GM12873 (cell line): ENCODE measurements at regions not wholly inside any gene's neighbourhood (a gene's known extent, or its start where the extent isn't known, plus 50 kb on each side); places are given as distances from the start of the nearest gene placed in this dataset.

ENCODE experiments used
- CTCF ChIP-seq: IDR thresholded peaks from 2 replicates; pipeline ENCODE4 v1.5.1; 2012; ENCODE audit warnings: low read depth, mild to moderate bottlenecking, moderate library complexity, low read length, control low read depth; ENCODE audit not compliant: insufficient read depth; ENCODE audit errors: missing control alignments

- no peak for TF ChIP-seq CTCF
These were observed 300.6 kb downstream of the SATB1 start for GRCh38 chr3:18124501-18124900.

- no peak for TF ChIP-seq CTCF
These were observed 302.9 kb downstream of the SATB1 start for GRCh38 chr3:18122264-18122663.

DNA sequence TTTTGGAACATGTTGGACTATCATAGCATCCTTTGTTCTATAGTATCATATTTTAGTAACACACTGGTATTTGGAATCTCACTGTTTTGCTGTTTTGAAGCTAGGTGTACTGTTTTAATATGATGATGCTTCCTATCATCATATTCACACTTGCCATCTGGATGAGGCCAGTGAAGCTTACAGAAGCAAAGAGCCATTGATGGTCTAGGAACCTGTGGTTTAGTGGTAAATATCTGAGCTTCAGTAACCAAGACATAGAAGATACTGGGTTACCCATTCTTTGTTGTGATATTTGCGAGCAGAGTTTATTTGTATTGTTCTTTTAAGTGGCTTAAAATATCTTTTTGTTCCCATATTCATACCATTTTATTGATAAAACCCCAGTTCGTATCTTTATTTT is 304.1 kb downstream of the SATB1 start:
- TF ChIP-seq CTCF: no peak

DNA sequence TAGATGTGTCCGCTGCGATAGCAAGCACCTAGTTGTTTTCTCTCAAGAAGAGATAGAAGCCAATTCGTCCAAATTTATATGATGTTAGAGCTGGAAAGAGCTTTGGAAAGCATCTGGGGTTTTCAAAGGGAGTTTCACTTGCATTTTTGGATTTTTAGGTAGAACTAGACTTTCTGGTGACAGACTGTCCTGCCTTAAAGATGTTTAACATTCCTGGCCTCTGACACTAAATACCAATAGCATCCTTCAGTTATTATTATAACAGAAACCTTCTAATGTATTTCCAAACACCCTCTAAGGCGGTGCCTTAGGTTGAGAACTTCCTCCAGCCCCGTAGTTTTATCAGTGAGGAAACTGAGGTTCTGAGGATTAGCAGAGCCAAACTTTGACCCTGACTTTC is 305.3 kb downstream of the SATB1 start:
- TF ChIP-seq CTCF: no peak

DNA sequence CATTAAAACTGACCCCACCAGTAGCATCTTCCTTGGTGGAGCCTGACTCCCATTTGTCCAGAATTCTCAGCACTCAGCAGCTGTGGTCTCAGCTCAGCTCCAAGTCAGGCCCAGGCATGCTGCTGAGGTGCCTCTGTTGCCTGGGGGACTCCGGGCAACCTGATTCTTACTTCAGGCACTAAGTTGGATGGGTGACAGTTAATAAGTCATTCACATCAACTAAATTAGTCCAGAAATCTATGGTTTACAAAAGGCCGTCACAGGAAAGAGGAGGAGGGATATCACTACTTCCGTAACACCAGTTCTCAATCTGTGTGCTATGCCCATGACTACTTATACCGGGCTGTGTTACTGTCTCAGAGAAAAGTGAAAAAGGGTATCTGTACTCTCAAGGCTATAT is 310.2 kb downstream of the SATB1 start:
- no peak for TF ChIP-seq CTCF

DNA sequence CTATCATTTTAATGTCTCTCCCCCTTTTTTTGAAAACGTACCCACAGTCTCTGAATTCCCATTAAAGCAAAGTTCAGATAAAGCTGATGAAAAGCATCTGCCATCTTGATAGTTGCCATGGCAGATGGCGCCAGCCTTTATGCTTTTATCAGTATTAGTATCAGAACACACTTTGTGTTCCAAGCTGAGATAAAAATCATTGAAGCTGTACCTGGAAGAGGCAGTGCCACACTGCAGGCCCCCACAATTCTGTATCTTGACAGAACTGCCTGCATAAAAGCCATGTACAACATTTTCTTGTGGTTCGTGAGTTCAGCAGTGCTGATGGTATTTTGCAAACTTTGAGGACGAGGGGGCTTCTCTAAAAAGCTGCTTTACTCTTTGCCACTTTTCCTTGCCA is 311.7 kb downstream of the SATB1 start:
- TF ChIP-seq CTCF: no peak

GRCh38 chr3:18112674-18113375 is 312.3 kb downstream of the SATB1 start:
- no peak for TF ChIP-seq CTCF
